ENCODE measurements at regions not wholly inside any gene's neighbourhood (a gene's known extent, or its start where the extent isn't known, plus 50 kb on each side); places are given as distances from the start of the nearest gene placed in this dataset.
"Not testable (repeated sequence)": the region's sequence is repeated elsewhere in the genome, so short reads cannot be mapped to it uniquely, and the experiment has no call there.

DNA sequence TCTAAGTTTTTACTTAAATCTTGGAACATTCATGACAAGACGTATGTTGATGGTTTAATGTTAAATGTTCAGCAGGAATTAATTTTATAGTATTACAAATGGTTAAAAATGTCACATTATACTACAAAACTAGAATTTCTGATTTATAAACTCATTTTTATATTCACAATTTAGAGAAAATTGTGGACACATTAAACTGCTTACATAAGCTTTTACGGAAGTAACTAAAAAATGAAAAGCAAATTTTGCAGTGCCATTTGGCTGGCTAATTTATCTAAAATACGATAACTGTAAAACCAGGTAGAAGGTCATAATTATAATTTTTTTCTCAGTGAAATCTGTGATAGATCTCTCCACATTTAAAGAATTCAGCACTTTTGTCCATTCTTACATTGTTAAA lies 190.2 kb upstream of the GPC6 start:
- no peak overlapping the region for H3K4me3 ChIP-seq (ENCODE audit: low read length in 3 of 3)
- H3K4me1 ChIP-seq (ENCODE audit: control insufficient read depth in 2 of 3, insufficient read depth in 2 of 3, low read depth in 1 of 3, low read length in 3 of 3), result no peaks in the 10 kb centered on the region
- DNase-seq, result no peak
- intact Hi-C loops (cut with DNase I), result no loop called here
- no peaks in the 10 kb centered on the region for H3K9me3 ChIP-seq (ENCODE audit: control insufficient read depth in 2 of 3, insufficient read depth in 1 of 3, low read length in 3 of 3)
- H3K9ac ChIP-seq (ENCODE audit: low read length in 3 of 3), result no peak overlapping the region
- H3K27ac ChIP-seq (ENCODE audit: low read depth in 2 of 2, low read length in 2 of 2), result no peak overlapping the region
- no peak for TF ChIP-seq CTCF (IDR thresholded peaks at IDR 0.05; ENCODE audit: borderline replicate concordance, extremely low read depth, insufficient read depth)
- no peak for FAIRE-seq
- no peaks in the 10 kb centered on the region for H3K36me3 ChIP-seq (ENCODE audit: control insufficient read depth in 2 of 3, insufficient read depth in 3 of 3, low read length in 3 of 3)
- no peaks in the 10 kb centered on the region for H3K27me3 ChIP-seq (ENCODE audit: control insufficient read depth, insufficient read depth, low read length)

- DNase-seq, result no peak
- no peak for TF ChIP-seq CTCF (IDR thresholded peaks at IDR 0.05; ENCODE audit: borderline replicate concordance, extremely low read depth, insufficient read depth)
- H3K9ac ChIP-seq (ENCODE audit: low read length in 3 of 3), result no peak overlapping the region
- intact Hi-C loops (cut with DNase I), result no loop called here
- no peaks in the 10 kb centered on the region for H3K9me3 ChIP-seq (ENCODE audit: control insufficient read depth in 2 of 3, insufficient read depth in 1 of 3, low read length in 3 of 3)
- no peaks in the 10 kb centered on the region for H3K27me3 ChIP-seq (ENCODE audit: control insufficient read depth, insufficient read depth, low read length)
- no peak overlapping the region for H3K27ac ChIP-seq (ENCODE audit: low read depth in 2 of 2, low read length in 2 of 2)
- no peaks in the 10 kb centered on the region for H3K36me3 ChIP-seq (ENCODE audit: control insufficient read depth in 2 of 3, insufficient read depth in 3 of 3, low read length in 3 of 3)
- FAIRE-seq, result no peak
- no peaks in the 10 kb centered on the region for H3K4me1 ChIP-seq (ENCODE audit: control insufficient read depth in 2 of 3, insufficient read depth in 2 of 3, low read depth in 1 of 3, low read length in 3 of 3)
- no peak overlapping the region for H3K4me3 ChIP-seq (ENCODE audit: low read length in 3 of 3)
Measured at GRCh38 chr13:93037780-93038179, 188.8 kb upstream of the GPC6 start.

DNA sequence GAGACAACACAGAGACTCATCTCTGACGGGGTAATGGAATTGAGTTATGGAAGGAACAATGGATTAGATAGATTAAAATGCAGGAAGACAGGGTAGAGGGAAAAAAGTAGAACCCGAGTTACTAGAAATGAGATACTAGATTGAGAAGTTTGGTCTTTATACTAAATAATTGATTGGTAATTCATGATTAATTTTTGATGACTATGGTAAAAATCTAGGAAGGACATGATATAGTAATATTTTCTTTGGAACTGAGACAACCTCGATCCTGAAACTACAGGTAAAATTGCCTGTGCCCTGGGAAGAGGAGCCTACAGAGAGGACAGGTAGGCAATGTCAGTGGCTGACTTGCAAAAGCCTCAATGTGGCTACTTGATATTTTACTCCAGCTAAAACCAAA lies 188.4 kb upstream of the GPC6 start:
- intact Hi-C loops (cut with DNase I), result no loop called here
- FAIRE-seq, result no peak
- Histone ChIP-seq H3K4me1 (ENCODE audit: control insufficient read depth in 2 of 3, insufficient read depth in 2 of 3, low read depth in 1 of 3, low read length in 3 of 3) (no peaks in the 10 kb centered on the region), H3K36me3 (ENCODE audit: control insufficient read depth in 2 of 3, insufficient read depth in 3 of 3, low read length in 3 of 3) (no peaks in the 10 kb centered on the region), H3K27ac (ENCODE audit: low read depth in 2 of 2, low read length in 2 of 2) (no peak overlapping the region), H3K4me3 (ENCODE audit: low read length in 3 of 3) (no peak overlapping the region), H3K27me3 (ENCODE audit: control insufficient read depth, insufficient read depth, low read length) (no peaks in the 10 kb centered on the region), H3K9ac (ENCODE audit: low read length in 3 of 3) (no peak overlapping the region), H3K9me3 (ENCODE audit: control insufficient read depth in 2 of 3, insufficient read depth in 1 of 3, low read length in 3 of 3) (no peaks in the 10 kb centered on the region)
- TF ChIP-seq CTCF (IDR thresholded peaks at IDR 0.05; ENCODE audit: borderline replicate concordance, extremely low read depth, insufficient read depth), result no peak
- DNase-seq, result no peak

DNA sequence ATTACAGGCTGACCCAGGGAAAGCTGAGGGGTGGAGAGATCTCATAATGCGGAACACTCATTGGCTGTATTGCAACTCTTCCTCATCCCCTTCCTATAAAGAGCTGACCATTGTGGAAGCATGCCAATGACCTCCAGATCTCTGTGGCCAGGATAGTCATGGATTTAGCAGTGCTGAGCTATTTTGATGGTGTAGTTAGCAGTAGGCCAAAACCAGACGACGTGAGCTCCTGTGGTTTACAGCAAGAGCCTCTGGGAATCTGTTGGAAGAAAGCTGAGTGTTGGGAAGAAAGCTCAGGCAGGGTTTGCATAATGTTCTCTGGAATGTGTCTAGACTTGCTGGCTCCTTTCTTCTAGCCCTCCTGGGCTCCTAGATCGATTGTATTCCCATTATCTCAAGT lies 187.5 kb upstream of the GPC6 start:
- FAIRE-seq, result no peak
- TF ChIP-seq CTCF (IDR thresholded peaks at IDR 0.05; ENCODE audit: borderline replicate concordance, extremely low read depth, insufficient read depth), result no peak
- Histone ChIP-seq H3K9ac (ENCODE audit: low read length in 3 of 3) (no peak overlapping the region), H3K4me1 (ENCODE audit: control insufficient read depth in 2 of 3, insufficient read depth in 2 of 3, low read depth in 1 of 3, low read length in 3 of 3) (no peaks in the 10 kb centered on the region), H3K27ac (ENCODE audit: low read depth in 2 of 2, low read length in 2 of 2) (no peak overlapping the region), H3K36me3 (ENCODE audit: control insufficient read depth in 2 of 3, insufficient read depth in 3 of 3, low read length in 3 of 3) (no peaks in the 10 kb centered on the region), H3K27me3 (ENCODE audit: control insufficient read depth, insufficient read depth, low read length) (no peaks in the 10 kb centered on the region), H3K9me3 (ENCODE audit: control insufficient read depth in 2 of 3, insufficient read depth in 1 of 3, low read length in 3 of 3) (no peaks in the 10 kb centered on the region), H3K4me3 (ENCODE audit: low read length in 3 of 3) (no peak overlapping the region)
- DNase-seq, result no peak
- intact Hi-C loops (cut with DNase I), result no loop called here

- H3K9me3 ChIP-seq (ENCODE audit: control insufficient read depth in 2 of 3, insufficient read depth in 1 of 3, low read length in 3 of 3); H3K27ac ChIP-seq (ENCODE audit: low read depth in 2 of 2, low read length in 2 of 2); DNase-seq; FAIRE-seq; H3K4me3 ChIP-seq (ENCODE audit: low read length in 3 of 3); H3K27me3 ChIP-seq (ENCODE audit: control insufficient read depth, insufficient read depth, low read length); intact Hi-C loops (cut with DNase I); H3K36me3 ChIP-seq (ENCODE audit: control insufficient read depth in 2 of 3, insufficient read depth in 3 of 3, low read length in 3 of 3); H3K4me1 ChIP-seq (ENCODE audit: control insufficient read depth in 2 of 3, insufficient read depth in 2 of 3, low read depth in 1 of 3, low read length in 3 of 3); H3K9ac ChIP-seq (ENCODE audit: low read length in 3 of 3): not testable (repeated sequence)
Measured at GRCh38 chr13:93041566-93041965, 185.0 kb upstream of the GPC6 start.

Data from kidney (tissue), 13 donors.